H9 (cell line): ENCODE measurements at regions not wholly inside any gene's neighbourhood (a gene's known extent, or its start where the extent isn't known, plus 50 kb on each side); places are given as distances from the start of the nearest gene placed in this dataset.

Experiments
- DNase-seq: peaks from one replicate; pipeline ENCODE4 v3.0.0-alpha.2; 2017
- H2AFZ ChIP-seq: one replicate; pipeline ENCODE4 v1.6.1; 2013; ENCODE audit warnings: mild to moderate bottlenecking, low read length, control low read depth, moderate library complexity
- H2AK5ac ChIP-seq: 2 replicates; pipeline ENCODE4 v1.6.1; 2013; ENCODE audit warnings: low read length, control low read depth, mixed read lengths; ENCODE audit not compliant: insufficient read length
- H2BK120ac ChIP-seq: one replicate; pipeline ENCODE4 v1.6.1; 2013; ENCODE audit warnings: low read depth, mild to moderate bottlenecking, low read length, control low read depth, inconsistent platforms; ENCODE audit not compliant: poor library complexity, severe bottlenecking
- H2BK12ac ChIP-seq: 2 replicates; pipeline ENCODE4 v1.6.1; 2013; ENCODE audit warnings: low read length, control low read depth, mixed read lengths, low read depth; ENCODE audit not compliant: insufficient read length
- H2BK15ac ChIP-seq: 2 replicates; pipeline ENCODE4 v1.6.1; 2013; ENCODE audit warnings: low read depth, low read length, control low read depth
- H2BK20ac ChIP-seq: one replicate; pipeline ENCODE4 v1.6.1; 2013; ENCODE audit warnings: low read depth, mild to moderate bottlenecking, low read length, control low read depth, inconsistent platforms; ENCODE audit not compliant: poor library complexity, severe bottlenecking
- H2BK5ac ChIP-seq: 2 replicates; pipeline ENCODE4 v1.6.1; 2013; ENCODE audit warnings: low read length, control low read depth, mixed read lengths; ENCODE audit not compliant: insufficient read length
- H3K14ac ChIP-seq: 2 replicates; pipeline ENCODE4 v1.6.1; 2013; ENCODE audit warnings: low read length, control low read depth; ENCODE audit not compliant: insufficient read depth
- H3K18ac ChIP-seq: 2 replicates; pipeline ENCODE4 v1.6.1; 2013; ENCODE audit warnings: low read depth, mild to moderate bottlenecking, mixed read lengths, low read length, control low read depth; ENCODE audit not compliant: insufficient read length
- H3K23ac ChIP-seq: 2 replicates; pipeline ENCODE4 v1.6.1; 2013; ENCODE audit warnings: low read length, control low read depth, mixed read lengths, low read depth; ENCODE audit not compliant: insufficient read length
- H3K23me2 ChIP-seq: 2 replicates; pipeline ENCODE4 v1.6.1; 2013; ENCODE audit warnings: low read depth, mild to moderate bottlenecking, mixed read lengths, low read length, control low read depth; ENCODE audit not compliant: insufficient read length, poor library complexity, severe bottlenecking
- H3K27ac ChIP-seq: 2 replicates; pipeline ENCODE4 v1.5.1; 2013; ENCODE audit warnings: low read length, control low read depth, mixed read lengths, low read depth; ENCODE audit not compliant: insufficient read length
- H3K27me3 ChIP-seq: 2 replicates; pipeline ENCODE4 v1.6.1; 2013; ENCODE audit warnings: low read length, control low read depth, inconsistent platforms; ENCODE audit not compliant: insufficient read depth
- H3K4ac ChIP-seq: 2 replicates; pipeline ENCODE4 v1.6.1; 2013; ENCODE audit warnings: low read depth, mild to moderate bottlenecking, control low read depth, inconsistent platforms, low read length, moderate library complexity
- H3K4me1 ChIP-seq: 2 replicates; pipeline ENCODE4 v1.6.1; 2013; ENCODE audit warnings: low read length, control low read depth, inconsistent platforms; ENCODE audit not compliant: insufficient read depth
- H3K4me2 ChIP-seq: 2 replicates; pipeline ENCODE4 v1.6.1; 2013; ENCODE audit warnings: low read length, control low read depth, mixed read lengths; ENCODE audit not compliant: insufficient read length, insufficient read depth
- H3K56ac ChIP-seq: 2 replicates; pipeline ENCODE4 v1.6.1; 2013; ENCODE audit warnings: low read depth, mild to moderate bottlenecking, mixed read lengths, low read length, control low read depth; ENCODE audit not compliant: insufficient read length
- H3K79me1 ChIP-seq: 2 replicates; pipeline ENCODE4 v1.6.1; 2013; ENCODE audit warnings: low read depth, mild to moderate bottlenecking, moderate library complexity, low read length, control low read depth, inconsistent platforms; ENCODE audit not compliant: insufficient read depth, poor library complexity, severe bottlenecking
- H3K79me2 ChIP-seq: 2 replicates; pipeline ENCODE4 v1.6.1; 2013; ENCODE audit warnings: low read length, control low read depth, inconsistent platforms; ENCODE audit not compliant: insufficient read depth
- H3K9ac ChIP-seq: 2 replicates; pipeline ENCODE4 v1.6.1; 2013; ENCODE audit warnings: low read length, control low read depth, mixed read lengths; ENCODE audit not compliant: insufficient read length; ENCODE audit errors: extremely low read depth
- H3K9me3 ChIP-seq: one replicate; pipeline ENCODE4 v1.6.1; 2013; ENCODE audit warnings: low read depth, low read length, inconsistent platforms; ENCODE audit not compliant: control insufficient read depth
- H3T11ph ChIP-seq: one replicate; pipeline ENCODE4 v1.6.1; 2013; ENCODE audit warnings: mild to moderate bottlenecking, low read length, control low read depth, inconsistent platforms
- H4K20me1 ChIP-seq: one replicate; pipeline ENCODE4 v1.6.1; 2013; ENCODE audit not compliant: control insufficient read depth, insufficient read length, insufficient read depth
- H4K5ac ChIP-seq: 2 replicates; pipeline ENCODE4 v1.6.1; 2013; ENCODE audit warnings: low read depth, mild to moderate bottlenecking, mixed read lengths, low read length, control low read depth; ENCODE audit not compliant: insufficient read length
- H4K8ac ChIP-seq: replicated peaks from 2 replicates; pipeline ENCODE4 v1.6.1; 2013; ENCODE audit warnings: low read length, control low read depth, mixed read lengths, low read depth; ENCODE audit not compliant: insufficient read length
- H4K91ac ChIP-seq: 2 replicates; pipeline ENCODE4 v1.6.1; 2013; ENCODE audit warnings: low read depth, mild to moderate bottlenecking, moderate library complexity, mixed read lengths, low read length, control low read depth; ENCODE audit not compliant: insufficient read length
- H3K27ac Mint-ChIP-seq, 3 experiments: 2 replicates in 2 of 3; 3 replicates in 1 of 3; pipeline ENCODE4 v1.8.0; 2020 to 2021; ENCODE audit warnings: mixed read lengths in 3 of 3, mild to moderate bottlenecking in 1 of 3, moderate library complexity in 1 of 3
- H3K27me3 Mint-ChIP-seq: 2 replicates; pipeline ENCODE4 v1.8.0; 2021; ENCODE audit warnings: low read depth, mild to moderate bottlenecking, moderate library complexity, mixed read lengths
- H3K36me3 Mint-ChIP-seq, 3 experiments: 2 replicates in 2 of 3; 3 replicates in 1 of 3; pipeline ENCODE4 v1.8.0; 2020 to 2021; ENCODE audit warnings: low read depth in 3 of 3, mixed read lengths in 3 of 3; ENCODE audit not compliant: insufficient read depth in 1 of 3
- H3K4me1 Mint-ChIP-seq, 2 experiments: 2 replicates each; pipeline ENCODE4 v1.8.0; 2020; ENCODE audit warnings: mixed read lengths in 2 of 2
- H3K4me3 Mint-ChIP-seq, 2 experiments: 2 replicates in 1 of 2; 3 replicates in 1 of 2; pipeline ENCODE4 v1.8.0; 2020 to 2021; ENCODE audit warnings: mild to moderate bottlenecking in 2 of 2, mixed read lengths in 2 of 2, moderate library complexity in 1 of 2
- H3K9me3 Mint-ChIP-seq, 2 experiments: 2 replicates in 1 of 2; 3 replicates in 1 of 2; pipeline ENCODE4 v1.8.0; 2020; ENCODE audit warnings: mild to moderate bottlenecking in 2 of 2, mixed read lengths in 2 of 2, moderate library complexity in 1 of 2
- CTCF ChIP-seq: fragments of 200-600 bp; sonication (generic); conservative IDR thresholded peaks from 3 replicates; pipeline ENCODE4 v1.8.0; 2021; ENCODE audit warnings: antibody characterized with exemption, mild to moderate bottlenecking

GRCh38 chr12:82121545-82121944, 236.6 kb downstream of the CCDC59 start:
- Mint-ChIP-seq H3K4me3 (no peak overlapping the region), H3K9me3 (no peaks in the 10 kb centered on the region), H3K27ac (peak overlapping the region in 1 of 3 experiments; percentile 38; a peak in 1 of 7 replicates), H3K36me3 (no peaks in the 10 kb centered on the region), H3K4me1 (no peaks in the 10 kb centered on the region), H3K27me3 (no peaks in the 10 kb centered on the region)
- no peaks in the 10 kb centered on the region for H4K20me1 ChIP-seq
- no peaks in the 10 kb centered on the region for H3K23me2 ChIP-seq
- H2BK120ac ChIP-seq: no peak overlapping the region
- no peak overlapping the region for H3K23ac ChIP-seq
- H2AFZ ChIP-seq: no peak overlapping the region
- no peak overlapping the region for H4K5ac ChIP-seq
- H4K91ac ChIP-seq: no peak overlapping the region
- TF ChIP-seq CTCF: no peak
- H2BK20ac ChIP-seq: no peak overlapping the region
- H3K9me3 ChIP-seq: no peaks in the 10 kb centered on the region
- H2AK5ac ChIP-seq: no peak overlapping the region
- no peak overlapping the region for H2BK15ac ChIP-seq
- no peak overlapping the region for H2BK5ac ChIP-seq
- no peak overlapping the region for H4K8ac ChIP-seq
- H3K27ac ChIP-seq: no peak overlapping the region
- H3K9ac ChIP-seq: no peak overlapping the region
- no peaks in the 10 kb centered on the region for H3K27me3 ChIP-seq
- no peaks in the 10 kb centered on the region for H3K79me2 ChIP-seq
- H3K4me1 ChIP-seq: no peaks in the 10 kb centered on the region
- H3T11ph ChIP-seq: no peak overlapping the region
- no peak overlapping the region for H3K4ac ChIP-seq
- H3K4me2 ChIP-seq: no peak overlapping the region
- no peak overlapping the region for H3K18ac ChIP-seq
- H3K56ac ChIP-seq: no peak overlapping the region
- no peak for DNase-seq
- H2BK12ac ChIP-seq: no peak overlapping the region
- H3K14ac ChIP-seq: no peak overlapping the region
- no peaks in the 10 kb centered on the region for H3K79me1 ChIP-seq
